ENCODE measurements at regions not wholly inside any gene's neighbourhood (a gene's known extent, or its start where the extent isn't known, plus 50 kb on each side); places are given as distances from the start of the nearest gene placed in this dataset.

DNA sequence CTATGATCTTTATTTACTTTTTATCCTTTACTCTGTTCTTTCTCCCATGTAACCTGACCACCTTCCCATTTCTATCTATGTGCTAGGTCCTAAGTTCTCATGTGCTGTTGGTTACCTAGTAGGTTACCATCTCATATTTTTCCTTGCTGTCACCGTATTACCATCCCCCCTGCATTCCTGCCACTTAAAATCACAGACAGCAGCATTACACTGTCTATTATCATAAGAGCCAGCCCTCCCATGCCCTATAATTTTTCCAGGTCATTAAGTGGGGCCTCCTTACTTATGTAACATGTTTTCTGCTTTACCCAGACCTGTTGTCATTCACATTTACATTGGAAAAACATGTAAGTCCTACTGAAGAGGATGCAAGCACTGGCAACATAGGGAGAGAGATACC lies 202.9 kb downstream of the HS3ST3A1 start:
- no peak overlapping the region for H2BK20ac ChIP-seq (ENCODE audit: low read depth, low read length, poor library complexity, severe bottlenecking)
- no peak overlapping the region for H3K18ac ChIP-seq (ENCODE audit: insufficient read length, low read depth, low read length)
- no peaks in the 10 kb centered on the region for H4K20me1 ChIP-seq (ENCODE audit: control insufficient read depth, insufficient read depth, insufficient read length)
- H2BK120ac ChIP-seq (ENCODE audit: low read depth, low read length, poor library complexity, severe bottlenecking): no peak overlapping the region
- H2AK5ac ChIP-seq (ENCODE audit: insufficient read length, low read length): no peak overlapping the region
- no peak overlapping the region for H4K5ac ChIP-seq (ENCODE audit: insufficient read length, low read depth, low read length)
- H3K79me1 ChIP-seq (ENCODE audit: insufficient read depth, low read depth, low read length, poor library complexity, severe bottlenecking): no peaks in the 10 kb centered on the region
- DNase-seq: no peak
- Mint-ChIP-seq H3K27ac (no peak overlapping the region), H3K36me3 (ENCODE audit: insufficient read depth in 1 of 3, low read depth in 3 of 3) (peaks cover 0 to 2% (median 0%) of the 10 kb centered on the region in 3 experiments; a peak in 1 of 7 replicates), H3K27me3 (ENCODE audit: low read depth) (no peaks in the 10 kb centered on the region), H3K9me3 (peaks cover 0 to 2% of the 10 kb centered on the region in 2 experiments; a peak in 1 of 5 replicates), H3K4me3 (no peak overlapping the region), H3K4me1 (peaks cover 3% of the 10 kb centered on the region in 2 experiments; a peak in 3 of 4 replicates)
- H3K4me2 ChIP-seq (ENCODE audit: insufficient read depth, insufficient read length, low read length): no peak overlapping the region
- no peak overlapping the region for H3K23ac ChIP-seq (ENCODE audit: insufficient read length, low read depth, low read length)
- H3K4ac ChIP-seq (ENCODE audit: low read depth, low read length): no peak overlapping the region
- no peak overlapping the region for H3K9ac ChIP-seq (ENCODE audit: extremely low read depth, insufficient read length, low read length)
- no peak overlapping the region for H3K27ac ChIP-seq (ENCODE audit: insufficient read length, low read depth, low read length)
- TF ChIP-seq, protein P1, sequence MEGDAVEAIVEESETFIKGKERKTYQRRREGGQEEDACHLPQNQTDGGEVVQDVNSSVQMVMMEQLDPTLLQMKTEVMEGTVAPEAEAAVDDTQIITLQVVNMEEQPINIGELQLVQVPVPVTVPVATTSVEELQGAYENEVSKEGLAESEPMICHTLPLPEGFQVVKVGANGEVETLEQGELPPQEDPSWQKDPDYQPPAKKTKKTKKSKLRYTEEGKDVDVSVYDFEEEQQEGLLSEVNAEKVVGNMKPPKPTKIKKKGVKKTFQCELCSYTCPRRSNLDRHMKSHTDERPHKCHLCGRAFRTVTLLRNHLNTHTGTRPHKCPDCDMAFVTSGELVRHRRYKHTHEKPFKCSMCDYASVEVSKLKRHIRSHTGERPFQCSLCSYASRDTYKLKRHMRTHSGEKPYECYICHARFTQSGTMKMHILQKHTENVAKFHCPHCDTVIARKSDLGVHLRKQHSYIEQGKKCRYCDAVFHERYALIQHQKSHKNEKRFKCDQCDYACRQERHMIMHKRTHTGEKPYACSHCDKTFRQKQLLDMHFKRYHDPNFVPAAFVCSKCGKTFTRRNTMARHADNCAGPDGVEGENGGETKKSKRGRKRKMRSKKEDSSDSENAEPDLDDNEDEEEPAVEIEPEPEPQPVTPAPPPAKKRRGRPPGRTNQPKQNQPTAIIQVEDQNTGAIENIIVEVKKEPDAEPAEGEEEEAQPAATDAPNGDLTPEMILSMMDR (conservative IDR thresholded peaks at IDR 0.05): no peak
- no peak overlapping the region for H2AFZ ChIP-seq (ENCODE audit: low read length)
- no peak overlapping the region for H2BK15ac ChIP-seq (ENCODE audit: low read depth, low read length)
- no peak overlapping the region for H4K8ac ChIP-seq (replicated peaks; ENCODE audit: insufficient read length, low read depth, low read length)
- H3K56ac ChIP-seq (ENCODE audit: insufficient read length, low read depth, low read length): no peak overlapping the region
- H3K9me3 ChIP-seq (ENCODE audit: control insufficient read depth, low read depth, low read length): no peaks in the 10 kb centered on the region
- H3K14ac ChIP-seq (ENCODE audit: insufficient read depth, low read length): no peak overlapping the region
- H3K4me1 ChIP-seq (ENCODE audit: insufficient read depth, low read length): no peaks in the 10 kb centered on the region
- no CpG with 5 or more reads among the region's 1 CpG for WGBS (ENCODE audit: extremely low coverage, insufficient read length, low lambda C conversion rate)
- H4K91ac ChIP-seq (ENCODE audit: insufficient read length, low read depth, low read length): no peak overlapping the region
- H2BK5ac ChIP-seq (ENCODE audit: insufficient read length, low read length): no peak overlapping the region
- H2BK12ac ChIP-seq (ENCODE audit: insufficient read length, low read depth, low read length): no peak overlapping the region
- no peaks in the 10 kb centered on the region for H3K27me3 ChIP-seq (ENCODE audit: insufficient read depth, low read length)
- no peak overlapping the region for H3T11ph ChIP-seq (ENCODE audit: low read length)
- H3K79me2 ChIP-seq (ENCODE audit: insufficient read depth, low read length): no peaks in the 10 kb centered on the region
- no peaks in the 10 kb centered on the region for H3K23me2 ChIP-seq (ENCODE audit: insufficient read length, low read depth, low read length, poor library complexity, severe bottlenecking)

Data from H9 (cell line).